GM12878 (cell line): ENCODE measurements at regions not wholly inside any gene's neighbourhood (a gene's known extent, or its start where the extent isn't known, plus 50 kb on each side); places are given as distances from the start of the nearest gene placed in this dataset.

Experiments
- ATAC-seq: fragments of 200-7000 bp; cut with Tn5 transposase; 3 replicates; pipeline ENCODE4 v1.9.1; 2020; ENCODE audit warnings: mild to moderate bottlenecking, moderate library complexity
- BruUV-seq: library from RNA; stranded (reverse); fragments of 400-500 nt; replicated peaks from 2 replicates; lab custom pipeline; 2021; lab: Mats Ljungman, UMichigan
- CTCF ChIA-PET: fragments of 300-600 bp; sonication (Branson Sonifier 250); formaldehyde crosslinking; extraction: SDS; loops from one replicate; lab custom pipeline; 2021; ENCODE audit warnings: inconsistent platforms; lab: Yijun Ruan, JAX
- POLR2A ChIA-PET: fragments of 350-600 bp; formaldehyde crosslinking; extraction: SDS; loops from one replicate; lab custom pipeline; 2021; ENCODE audit warnings: inconsistent platforms; lab: Charles Lee
- RAD21 ChIA-PET: fragments of 300-600 bp; sonication (Branson Sonifier 250); formaldehyde crosslinking; loops from one replicate; lab custom pipeline; 2023; ENCODE audit warnings: antibody characterized with exemption; ENCODE audit not compliant: unreplicated experiment; lab: Charles Lee
- SMC1A ChIA-PET: fragments of 300-600 bp; sonication (Branson Sonifier 250); formaldehyde crosslinking; loops from one replicate; lab custom pipeline; 2023; ENCODE audit not compliant: unreplicated experiment, uncharacterized antibody; lab: Charles Lee
- DNase-seq: peaks from one replicate; pipeline ENCODE4 v3.0.0-alpha.2; 2011; ENCODE audit warnings: low read depth, low spot score
- FAIRE-seq: peaks from 3 replicates; lab custom pipeline; 2011; peaks lifted over from hg19 to GRCh38; lab: Jason Lieb, UNC
- H2AFZ ChIP-seq: 2 replicates; pipeline ENCODE4 v1.6.0; 2011; ENCODE audit warnings: low read depth, low read length, control low read depth; ENCODE audit not compliant: control insufficient read depth
- H3K27ac ChIP-seq: 2 replicates; pipeline ENCODE4 v1.5.1; 2011; ENCODE audit warnings: control low read depth; ENCODE audit not compliant: control insufficient read depth, insufficient read depth
- H3K27me3 ChIP-seq, 2 experiments: replicated peaks in 1 of 2; 2 replicates each; pipeline versions ENCODE4 v1.6.0 to v1.6.1; 2011; ENCODE audit warnings: low read length in 1 of 2; ENCODE audit not compliant: control insufficient read depth in 2 of 2, insufficient read depth in 2 of 2
- H3K36me3 ChIP-seq, 2 experiments: 2 replicates each; pipeline ENCODE4 v1.5.1; 2011; ENCODE audit warnings: low read length in 1 of 2; ENCODE audit not compliant: control insufficient read depth in 2 of 2, insufficient read depth in 2 of 2
- H3K4me1 ChIP-seq: 2 replicates; pipeline ENCODE4 v1.6.1; 2011; ENCODE audit warnings: mild to moderate bottlenecking, low read length, moderate library complexity, mixed read lengths; ENCODE audit not compliant: control insufficient read depth, insufficient read depth
- H3K4me2 ChIP-seq: 2 replicates; pipeline ENCODE4 v1.6.0; 2011; ENCODE audit warnings: control low read depth; ENCODE audit not compliant: control insufficient read depth, insufficient read depth
- H3K4me3 ChIP-seq: fragments of 200-600 bp; sonication (generic); 2 replicates; pipeline ENCODE4 v1.5.1; 2016
- H3K79me2 ChIP-seq: 2 replicates; pipeline ENCODE4 v1.6.0; 2011; ENCODE audit warnings: low read length; ENCODE audit not compliant: control insufficient read depth, insufficient read depth
- H3K9ac ChIP-seq: 2 replicates; pipeline ENCODE4 v1.8.0; 2011; ENCODE audit warnings: low read length, control low read depth, mixed read lengths; ENCODE audit not compliant: control insufficient read depth, insufficient read depth
- H3K9me3 ChIP-seq: replicated peaks from 3 replicates; pipeline ENCODE4 v1.5.1; 2011; ENCODE audit warnings: mild to moderate bottlenecking, low read length; ENCODE audit not compliant: control insufficient read depth, insufficient read depth
- H4K20me1 ChIP-seq: 2 replicates; pipeline ENCODE4 v1.6.0; 2011; ENCODE audit not compliant: control insufficient read depth, insufficient read depth
- BCL3 ChIP-seq: IDR thresholded peaks from 2 replicates; pipeline ENCODE4 v1.6.1; 2011; ENCODE audit warnings: borderline replicate concordance, low read depth, mild to moderate bottlenecking, moderate library complexity, low read length; ENCODE audit not compliant: insufficient read depth, poor library complexity, severe bottlenecking
- CBX5 ChIP-seq: sonication (generic); IDR thresholded peaks from 2 replicates; pipeline ENCODE4 v1.6.1; 2016; ENCODE audit warnings: low read depth, moderate library complexity, mild to moderate bottlenecking, inconsistent platforms
- CHD2 ChIP-seq: IDR thresholded peaks from 2 replicates; pipeline ENCODE4 v1.6.1; 2011; ENCODE audit warnings: low read depth, low read length, improper control_type of control experiment, borderline replicate concordance
- CUX1 ChIP-seq: IDR thresholded peaks from 2 replicates; pipeline ENCODE4 v1.6.1; 2012; ENCODE audit warnings: improper control_type of control experiment, low read depth, low read length; ENCODE audit not compliant: insufficient replicate concordance
- E2F4 ChIP-seq: IDR thresholded peaks from 2 replicates; pipeline ENCODE4 v1.6.1; 2012; ENCODE audit warnings: low read depth, low read length, improper control_type of control experiment
- FOS ChIP-seq: IDR thresholded peaks from 3 replicates; pipeline ENCODE4 v1.6.1; 2011; ENCODE audit warnings: borderline replicate concordance; ENCODE audit not compliant: insufficient read length; ENCODE audit errors: extremely low read depth
- KAT2A ChIP-seq: conservative IDR thresholded peaks from 2 replicates; pipeline ENCODE4 v1.6.1; 2011; ENCODE audit warnings: low read depth, low read length; ENCODE audit not compliant: control insufficient read depth
- NKRF ChIP-seq: fragments of 450-650 bp; conservative IDR thresholded peaks from 2 replicates; pipeline ENCODE4 v1.6.1; 2017; ENCODE audit warnings: mild to moderate bottlenecking, moderate library complexity
- POLR2A ChIP-seq: IDR thresholded peaks from 2 replicates; pipeline ENCODE4 v1.6.1; 2011; ENCODE audit warnings: low read depth, mild to moderate bottlenecking, low read length
- RAD21 ChIP-seq: IDR thresholded peaks from 2 replicates; pipeline ENCODE4 v1.6.1; 2011; ENCODE audit warnings: mild to moderate bottlenecking, low read depth, low read length, moderate library complexity; ENCODE audit not compliant: insufficient read depth
- SIN3A ChIP-seq: IDR thresholded peaks from 2 replicates; pipeline ENCODE4 v1.6.1; 2012; ENCODE audit warnings: low read depth, low read length, improper control_type of control experiment
- SRF ChIP-seq, 2 experiments: IDR thresholded peaks; 2 replicates each; pipeline ENCODE4 v1.6.1; 2011; ENCODE audit warnings: low read depth in 2 of 2, low read length in 2 of 2, mild to moderate bottlenecking in 1 of 2, moderate library complexity in 1 of 2
- STAT3 ChIP-seq: IDR thresholded peaks from 2 replicates; pipeline ENCODE4 v1.6.1; 2011; ENCODE audit warnings: low read depth, low read length, improper control_type of control experiment
- TCF7 ChIP-seq: IDR thresholded peaks from 2 replicates; pipeline ENCODE4 v1.6.1; 2014; ENCODE audit warnings: antibody characterized with exemption, borderline replicate concordance
- ZBED1 ChIP-seq: IDR thresholded peaks from 2 replicates; pipeline ENCODE4 v1.6.1; 2016; ENCODE audit warnings: borderline replicate concordance
- ZNF217 ChIP-seq: fragments of 450-650 bp; IDR thresholded peaks from 2 replicates; pipeline ENCODE4 v1.6.1; 2017; ENCODE audit warnings: antibody characterized with exemption, mild to moderate bottlenecking
- WGBS: methylation state at CpG from one replicate; pipeline ENCODE4 v1.1.6; 2016; ENCODE audit warnings: low lambda C conversion rate; ENCODE audit not compliant: insufficient replicate concordance, insufficient coverage; ENCODE audit errors: missing lambda C conversion rate; 5-methylcytosine and 5-hydroxymethylcytosine counted together
- in situ Hi-C: fragments of 300-500 bp; cut with MboI; formaldehyde crosslinking; loops from 9 replicates; pipeline ENCODE4 v1.14.3; 2018; ENCODE audit warnings: mixed read lengths
- intact Hi-C: fragments of 100-400 bp; cut with micrococcal nuclease; formaldehyde crosslinking; loops from one replicate; pipeline ENCODE4 v1.14.2; 2022; ENCODE audit not compliant: unreplicated experiment

GRCh38 chr4:171002246-171002645, 811.0 kb upstream of the GALNTL6 start:
- no peak for FAIRE-seq
- ChIA-PET RAD21 (no interaction called here), CTCF (interaction anchor here (1.3 kb wide), 1 partner anchor 11 kb away, joined by 6 read pairs; no protein-coding TSS in a partner anchor), POLR2A (no interaction called here), SMC1A (interaction anchor here (1.3 kb wide), 1 partner anchor 12 kb away, joined by 3 read pairs; no protein-coding TSS in a partner anchor)
- H3K4me1 ChIP-seq: no peaks in the 10 kb centered on the region
- no peak for ATAC-seq
- 0% methylated on average over 1 of the region's 1 CpG for WGBS
- no peak overlapping the region for H3K4me3 ChIP-seq
- no peak overlapping the region for H3K9ac ChIP-seq
- no peak overlapping the region for H2AFZ ChIP-seq
- in situ Hi-C loops: no loop called here
- DNase-seq: no peak
- no peaks in the 10 kb centered on the region for H3K27me3 ChIP-seq
- no peaks in the 10 kb centered on the region for H4K20me1 ChIP-seq
- no peak overlapping the region for H3K4me2 ChIP-seq
- no peaks in the 10 kb centered on the region for H3K9me3 ChIP-seq
- no TSS peak for BruUV-seq
- no peaks in the 10 kb centered on the region for H3K79me2 ChIP-seq
- no peaks in the 10 kb centered on the region for H3K36me3 ChIP-seq
- intact Hi-C loops: loop anchor here (10.0 kb wide), 1 partner anchor 1577 kb away; no protein-coding TSS in a partner anchor
- no peak overlapping the region for H3K27ac ChIP-seq
- no peak for TF ChIP-seq ZBED1
- no peak for TF ChIP-seq CBX5
- no peak for TF ChIP-seq NKRF
- no peak for TF ChIP-seq BCL3
- TF ChIP-seq RAD21: no peak
- no peak for TF ChIP-seq ZNF217
- TF ChIP-seq CUX1: no peak
- TF ChIP-seq POLR2A: no peak
- TF ChIP-seq E2F4: no peak
- no peak for TF ChIP-seq STAT3
- TF ChIP-seq CHD2: no peak
- TF ChIP-seq SRF (IDR thresholded peaks at IDR 0.05; ENCODE audit: low read depth in 2 of 2, low read length in 2 of 2): no peak
- TF ChIP-seq FOS: no peak
- no peak for TF ChIP-seq TCF7
- TF ChIP-seq KAT2A: no peak
- TF ChIP-seq SIN3A: no peak
